ENCODE measurements at regions not wholly inside any gene's neighbourhood (a gene's known extent, or its start where the extent isn't known, plus 50 kb on each side); places are given as distances from the start of the nearest gene placed in this dataset.

DNA sequence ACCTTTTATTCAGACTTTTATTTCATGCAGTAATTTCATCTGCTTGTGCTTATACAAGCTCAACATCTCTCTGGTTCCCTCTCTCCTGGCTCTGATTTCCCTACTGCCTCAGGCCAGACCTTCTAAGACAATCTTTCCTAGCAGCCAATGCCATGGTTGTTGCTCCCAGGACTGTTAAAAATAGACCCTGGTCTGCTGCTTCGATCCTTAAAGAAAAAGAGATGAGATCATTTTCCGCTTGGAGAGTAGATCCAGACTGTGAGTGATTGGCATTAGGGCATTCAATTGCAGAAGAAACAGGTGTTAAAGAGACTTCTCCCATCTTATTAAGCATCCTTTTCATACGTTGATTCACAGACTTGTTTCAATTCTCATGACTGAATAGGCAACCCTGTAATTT lies 68.4 kb upstream of the ITGB1 start:
- TF ChIP-seq, protein P1, sequence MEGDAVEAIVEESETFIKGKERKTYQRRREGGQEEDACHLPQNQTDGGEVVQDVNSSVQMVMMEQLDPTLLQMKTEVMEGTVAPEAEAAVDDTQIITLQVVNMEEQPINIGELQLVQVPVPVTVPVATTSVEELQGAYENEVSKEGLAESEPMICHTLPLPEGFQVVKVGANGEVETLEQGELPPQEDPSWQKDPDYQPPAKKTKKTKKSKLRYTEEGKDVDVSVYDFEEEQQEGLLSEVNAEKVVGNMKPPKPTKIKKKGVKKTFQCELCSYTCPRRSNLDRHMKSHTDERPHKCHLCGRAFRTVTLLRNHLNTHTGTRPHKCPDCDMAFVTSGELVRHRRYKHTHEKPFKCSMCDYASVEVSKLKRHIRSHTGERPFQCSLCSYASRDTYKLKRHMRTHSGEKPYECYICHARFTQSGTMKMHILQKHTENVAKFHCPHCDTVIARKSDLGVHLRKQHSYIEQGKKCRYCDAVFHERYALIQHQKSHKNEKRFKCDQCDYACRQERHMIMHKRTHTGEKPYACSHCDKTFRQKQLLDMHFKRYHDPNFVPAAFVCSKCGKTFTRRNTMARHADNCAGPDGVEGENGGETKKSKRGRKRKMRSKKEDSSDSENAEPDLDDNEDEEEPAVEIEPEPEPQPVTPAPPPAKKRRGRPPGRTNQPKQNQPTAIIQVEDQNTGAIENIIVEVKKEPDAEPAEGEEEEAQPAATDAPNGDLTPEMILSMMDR (IDR thresholded peaks at IDR 0.05), result no peak
- no peak for TF ChIP-seq POLR2A (IDR thresholded peaks at IDR 0.05)
